Pons (tissue), 1 donor: ENCODE measurements at regions not wholly inside any gene's neighbourhood (a gene's known extent, or its start where the extent isn't known, plus 50 kb on each side); places are given as distances from the start of the nearest gene placed in this dataset.
"Not testable (repeated sequence)": the region's sequence is repeated elsewhere in the genome, so short reads cannot be mapped to it uniquely, and the experiment has no call there.

Source experiments
- DNase-seq: peaks from one replicate; pipeline ENCODE4 v3.0.0-alpha.2; 2016; ENCODE audit warnings: low spot score

GRCh38 chr10:70990156-70990555 is 101.8 kb upstream of the PCBD1 start:
- not testable (repeated sequence) for DNase-seq

GRCh38 chr10:70990681-70991080 is 102.3 kb upstream of the PCBD1 start:
- DNase-seq: no peak

- DNase-seq: no peak
Measured at GRCh38 chr10:70991140-70992124, 103.1 kb upstream of the PCBD1 start.

GRCh38 chr10:70992436-70992835 is 104.1 kb upstream of the PCBD1 start:
- DNase-seq: no peak

- no peak for DNase-seq
Measured at GRCh38 chr10:70993051-70993450, 104.7 kb upstream of the PCBD1 start.

- no peak for DNase-seq
Measured at GRCh38 chr10:70996549-70996948, 108.2 kb upstream of the PCBD1 start.

- DNase-seq: no peak
Measured at GRCh38 chr10:70997236-70997635, 108.9 kb upstream of the PCBD1 start.

GRCh38 chr10:70998086-70998485 is 109.7 kb upstream of the PCBD1 start:
- DNase-seq: no peak

- no peak for DNase-seq
Measured at GRCh38 chr10:71001470-71001869, 113.1 kb upstream of the PCBD1 start.

- DNase-seq: no peak
Measured at GRCh38 chr10:71004176-71005075, 116.1 kb upstream of the PCBD1 start.

- no peak for DNase-seq
Measured at GRCh38 chr10:71005337-71006305, 117.3 kb upstream of the PCBD1 start.

GRCh38 chr10:71006506-71006905 is 118.1 kb upstream of the PCBD1 start:
- DNase-seq: no peak

GRCh38 chr10:71007516-71007915 is 119.2 kb upstream of the PCBD1 start:
- DNase-seq: no peak

GRCh38 chr10:71008150-71008549 is 119.8 kb upstream of the PCBD1 start:
- DNase-seq: no peak

- DNase-seq: no peak
Measured at GRCh38 chr10:71009126-71009525, 120.8 kb upstream of the PCBD1 start.

- no peak for DNase-seq
Measured at GRCh38 chr10:71010730-71011129, 122.4 kb upstream of the PCBD1 start.

GRCh38 chr10:71011141-71011540 is 122.8 kb upstream of the PCBD1 start:
- no peak for DNase-seq

GRCh38 chr10:71014021-71014805 is 125.8 kb upstream of the PCBD1 start:
- DNase-seq: no peak

GRCh38 chr10:71015674-71016073 is 127.3 kb upstream of the PCBD1 start:
- no peak for DNase-seq

- not testable (repeated sequence) for DNase-seq
Measured at GRCh38 chr10:71020061-71020460, 131.7 kb upstream of the PCBD1 start.

- no peak for DNase-seq
Measured at GRCh38 chr10:71021402-71021801, 133.0 kb upstream of the PCBD1 start.
